H1 (cell line): ENCODE measurements at regions not wholly inside any gene's neighbourhood (a gene's known extent, or its start where the extent isn't known, plus 50 kb on each side); places are given as distances from the start of the nearest gene placed in this dataset.
"Not testable (repeated sequence)": the region's sequence is repeated elsewhere in the genome, so short reads cannot be mapped to it uniquely, and the experiment has no call there.

Source experiments
- CBX5 ChIP-seq: fragments of 300-800, 300-1000 bp; sonication (generic); IDR thresholded peaks from 2 replicates; pipeline ENCODE4 v1.7.1; 2016; ENCODE audit warnings: antibody characterized with exemption, low read length, low read depth
- CTCF ChIP-seq, 3 experiments: IDR thresholded peaks; 1 replicate in 2 of 3; 2 replicates in 1 of 3; pipeline versions ENCODE4 v1.5.1 to v1.6.1; 2011; ENCODE audit warnings: low read length in 3 of 3, mild to moderate bottlenecking in 3 of 3, inconsistent platforms in 2 of 3, low read depth in 1 of 3, moderate library complexity in 1 of 3; ENCODE audit not compliant: insufficient read depth in 1 of 3; ENCODE audit errors: control extremely low read depth in 1 of 3
- EP300 ChIP-seq, 2 experiments: IDR thresholded peaks; 1 replicate in 1 of 2; 2 replicates in 1 of 2; pipeline ENCODE4 v1.6.1; 2011 to 2012; ENCODE audit warnings: low read depth in 2 of 2, low read length in 2 of 2, mild to moderate bottlenecking in 2 of 2, borderline replicate concordance in 1 of 2, inconsistent platforms in 1 of 2, moderate library complexity in 1 of 2
- JUND ChIP-seq: IDR thresholded peaks from 2 replicates; pipeline ENCODE4 v1.6.1; 2011; ENCODE audit warnings: mild to moderate bottlenecking, improper control_type of control experiment, low read length
- POLR2A ChIP-seq, 2 experiments: IDR thresholded peaks; 1 replicate in 1 of 2; 2 replicates in 1 of 2; pipeline ENCODE4 v1.6.1; 2011; ENCODE audit warnings: low read depth in 2 of 2, low read length in 2 of 2, mild to moderate bottlenecking in 2 of 2; ENCODE audit errors: control extremely low read depth in 1 of 2
- POLR2AphosphoS5 ChIP-seq: IDR thresholded peaks from 2 replicates; pipeline ENCODE4 v1.6.1; 2011; ENCODE audit warnings: low read depth, low read length
- POU5F1 ChIP-seq: IDR thresholded peaks from 2 replicates; pipeline ENCODE4 v1.6.1; 2011; ENCODE audit warnings: low read depth, mild to moderate bottlenecking, low read length, moderate library complexity
- RAD21 ChIP-seq, 2 experiments: IDR thresholded peaks in 1 of 2; conservative IDR thresholded peaks in 1 of 2; 2 replicates each; pipeline ENCODE4 v1.6.1; 2011; ENCODE audit warnings: low read depth in 2 of 2, low read length in 2 of 2, improper control_type of control experiment in 1 of 2, inconsistent platforms in 1 of 2, mild to moderate bottlenecking in 1 of 2, moderate library complexity in 1 of 2
- RFX5 ChIP-seq: IDR thresholded peaks from 2 replicates; pipeline ENCODE4 v1.6.1; 2011; ENCODE audit warnings: low read depth, low read length, improper control_type of control experiment, borderline replicate concordance
- SRF ChIP-seq: IDR thresholded peaks from 2 replicates; pipeline ENCODE4 v1.6.1; 2011; ENCODE audit warnings: mild to moderate bottlenecking, low read depth, low read length, moderate library complexity
- SUZ12 ChIP-seq: fragments of 200-600 bp; sonication (generic); IDR thresholded peaks from 2 replicates; pipeline ENCODE4 v1.6.1; 2012; ENCODE audit warnings: mild to moderate bottlenecking, inconsistent platforms, low read length, moderate library complexity, mixed read lengths
- TAF1 ChIP-seq: IDR thresholded peaks from 2 replicates; pipeline ENCODE4 v1.6.1; 2011; ENCODE audit warnings: mild to moderate bottlenecking, low read depth, low read length
- ZNF274 ChIP-seq: IDR thresholded peaks from 2 replicates; pipeline ENCODE4 v1.7.0; 2012; ENCODE audit warnings: low read length, borderline replicate concordance; ENCODE audit errors: extremely low read depth
- TF ChIP-seq, protein P1 (sequence below): IDR thresholded peaks from 2 replicates; pipeline ENCODE4 v1.6.1; 2011; ENCODE audit warnings: low read depth, mild to moderate bottlenecking, low read length; ENCODE audit not compliant: insufficient read depth

GRCh38 chr9:41623666-41624065 lies 434.5 kb upstream of the ZNG1F start:
- TF ChIP-seq SRF; CTCF (IDR thresholded peaks at IDR 0.05; ENCODE audit: control extremely low read depth in 1 of 3, insufficient read depth in 1 of 3, low read depth in 1 of 3, low read length in 3 of 3); POLR2A (IDR thresholded peaks at IDR 0.05; ENCODE audit: control extremely low read depth in 1 of 2, low read depth in 2 of 2, low read length in 2 of 2); EP300 (IDR thresholded peaks at IDR 0.05; ENCODE audit: borderline replicate concordance in 1 of 2, low read depth in 2 of 2, low read length in 2 of 2); SUZ12; RFX5; RAD21 (IDR thresholded peaks at IDR 0.05 in 1 of 2, conservative IDR thresholded peaks at IDR 0.05 in 1 of 2; ENCODE audit: low read depth in 2 of 2, low read length in 2 of 2); POU5F1; TAF1; JUND; ZNF274; POLR2AphosphoS5; CBX5: not testable (repeated sequence)
- TF ChIP-seq, protein P1, sequence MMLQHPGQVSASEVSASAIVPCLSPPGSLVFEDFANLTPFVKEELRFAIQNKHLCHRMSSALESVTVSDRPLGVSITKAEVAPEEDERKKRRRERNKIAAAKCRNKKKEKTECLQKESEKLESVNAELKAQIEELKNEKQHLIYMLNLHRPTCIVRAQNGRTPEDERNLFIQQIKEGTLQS, result not testable (repeated sequence)
